Pancreas (tissue), 10 donors: ENCODE measurements at regions not wholly inside any gene's neighbourhood (a gene's known extent, or its start where the extent isn't known, plus 50 kb on each side); places are given as distances from the start of the nearest gene placed in this dataset.

Experiments used
- ATAC-seq, 4 donors: fragments of 200-7000 bp; cut with Tn5 transposase; one replicate each; pipeline versions ENCODE4 v1.8.0 to v1.9.1; 2020; ENCODE audit warnings: mild to moderate bottlenecking in 4 of 4, moderate library complexity in 4 of 4
- DNase-seq, 6 donors: peaks; one replicate each; pipeline ENCODE4 v3.0.0-alpha.2; 2020
- FAIRE-seq: peaks from 2 replicates; lab custom pipeline; 2012; peaks lifted over from hg19 to GRCh38; lab: Jason Lieb, UNC
- H3K27ac ChIP-seq, 4 donors: fragments of 200-600 bp; sonication (generic); 1 replicate in 3 of 4; 2 replicates in 1 of 4; pipeline versions ENCODE4 v1.5.0 to v1.8.0; 2020
- H3K27me3 ChIP-seq, 4 donors: fragments of 200-600 bp; one replicate each; pipeline ENCODE4 v1.8.0; 2021
- H3K36me3 ChIP-seq, 3 donors: fragments of 200-600 bp; sonication (generic) in 1 of 3; one replicate each; pipeline versions ENCODE4 v1.5.0 to v1.8.0; 2020 to 2021
- H3K4me1 ChIP-seq, 3 donors: fragments of 200-600 bp; one replicate each; pipeline ENCODE4 v1.8.0; 2021
- H3K4me3 ChIP-seq, 4 donors: fragments of 200-600 bp; sonication (generic) in 2 of 4; one replicate each; pipeline versions ENCODE4 v1.5.0 to v1.8.0; 2020 to 2021
- H3K9me3 ChIP-seq, 4 donors: fragments of 200-600 bp; one replicate each; pipeline ENCODE4 v1.8.0; 2021
- CTCF ChIP-seq, 4 donors: fragments of 200-600 bp; sonication (generic) in 3 of 4; IDR thresholded peaks; one replicate each; pipeline versions ENCODE4 v1.5.0 to v1.8.0; 2021; ENCODE audit warnings: antibody characterized with exemption in 4 of 4
- WGBS, 2 donors: extraction: QIAGEN DNeasy Blood & Tissue Kit; methylation state at CpG; one replicate each; pipeline ENCODE4 v1.1.7; 2013; 5-methylcytosine and 5-hydroxymethylcytosine counted together
- intact Hi-C, 3 donors: fragments of 100-400 bp; cut with DNase I; formaldehyde crosslinking; loops; one replicate each; pipeline versions ENCODE4 v1.11.1 to v1.14.2; 2022
- donor health status: healthy with polysubstance abuse.
- donor health status: DM: no; HTN: no; CAD: no; lungs with moderate emphysema.
- donor health status: DM: no; HTN: no; CAD: no.
- donor health status: control.
- donor health status: control.
- donor health status: Bipolar disorder and iron deficiency.
- donor health status: DM: yes; HTN: yes; CAD: no.
- donor health status: DM: no; HTN: no; CAD: no.
- donor health status: DM: no; HTN: no; CAD: no.
- donor health status: DM: yes; HTN: yes; CAD: no.

GRCh38 chr11:116225784-116226585 lies 546.8 kb downstream of the BUD13 start:
- no peaks in the 10 kb centered on the region for H3K27me3 ChIP-seq
- intact Hi-C loops, result no loop called here
- no peak overlapping the region for H3K4me3 ChIP-seq
- no peaks in the 10 kb centered on the region for H3K36me3 ChIP-seq
- 33 to 40% methylated on average over 7 of the region's 7 CpGs for WGBS, 2 donors
- no peak for DNase-seq
- no peak for TF ChIP-seq CTCF (IDR thresholded peaks at IDR 0.05)
- no peak for ATAC-seq
- FAIRE-seq, result no peak
- no peak overlapping the region for H3K27ac ChIP-seq
- H3K9me3 ChIP-seq, result no peaks in the 10 kb centered on the region
- no peaks in the 10 kb centered on the region for H3K4me1 ChIP-seq

GRCh38 chr11:116225236-116225635 lies 547.6 kb downstream of the BUD13 start:
- Histone ChIP-seq H3K36me3 (no peaks in the 10 kb centered on the region), H3K4me1 (no peaks in the 10 kb centered on the region), H3K27me3 (no peaks in the 10 kb centered on the region), H3K9me3 (no peaks in the 10 kb centered on the region), H3K27ac (no peak overlapping the region), H3K4me3 (no peak overlapping the region)
- DNase-seq (no peak), ATAC-seq (no peak), FAIRE-seq (no peak)
- WGBS, 2 donors, result 69 to 70% methylated on average over 6 of the region's 6 CpGs
- TF ChIP-seq CTCF (IDR thresholded peaks at IDR 0.05), result no peak
- intact Hi-C loops, result no loop called here

GRCh38 chr11:116224889-116225200 lies 547.9 kb downstream of the BUD13 start:
- no peak for FAIRE-seq
- intact Hi-C loops, result no loop called here

GRCh38 chr11:116224154-116224888 lies 548.5 kb downstream of the BUD13 start:
- Histone ChIP-seq H3K27ac (no peak overlapping the region), H3K4me1 (no peaks in the 10 kb centered on the region), H3K9me3 (no peaks in the 10 kb centered on the region), H3K4me3 (no peak overlapping the region), H3K36me3 (no peaks in the 10 kb centered on the region), H3K27me3 (no peaks in the 10 kb centered on the region)
- intact Hi-C loops, result no loop called here
- FAIRE-seq (no peak), DNase-seq (peak in 4 of 6 donors; percentile 7 to 68 (median 34)), ATAC-seq (peak in 3 of 4 donors; percentile 50 to 71 (median 63))
- WGBS, 2 donors, result 35 to 36% methylated on average over 10 of the region's 10 CpGs
- TF ChIP-seq CTCF (IDR thresholded peaks at IDR 0.05), result peak; percentile 41 to 64 (median 53)

More at GRCh38 chr11:116224889-116225200, 547.9 kb downstream of the BUD13 start:
- no peak overlapping the region for H3K27ac ChIP-seq
- ATAC-seq, result no peak
- no peaks in the 10 kb centered on the region for H3K36me3 ChIP-seq
- no peak for TF ChIP-seq CTCF (IDR thresholded peaks at IDR 0.05)
- no peaks in the 10 kb centered on the region for H3K27me3 ChIP-seq
- no peaks in the 10 kb centered on the region for H3K9me3 ChIP-seq
- WGBS, 2 donors, result 56 to 58% methylated on average over 5 of the region's 5 CpGs
- H3K4me3 ChIP-seq, result no peak overlapping the region
- DNase-seq, result no peak
- no peaks in the 10 kb centered on the region for H3K4me1 ChIP-seq

GRCh38 chr11:116221351-116221750 lies 551.4 kb downstream of the BUD13 start:
- no peak for DNase-seq

More at GRCh38 chr11:116221351-116221750, 551.4 kb downstream of the BUD13 start:
- Histone ChIP-seq H3K27ac (no peak overlapping the region), H3K4me3 (no peak overlapping the region), H3K9me3 (no peaks in the 10 kb centered on the region), H3K4me1 (no peaks in the 10 kb centered on the region), H3K36me3 (no peaks in the 10 kb centered on the region), H3K27me3 (no peaks in the 10 kb centered on the region)
- FAIRE-seq (no peak), ATAC-seq (no peak)
- TF ChIP-seq CTCF (IDR thresholded peaks at IDR 0.05), result no peak
- intact Hi-C loops, result no loop called here
- WGBS, 2 donors, result 57 to 60% methylated on average over 2 of the region's 2 CpGs
